GM19043 (cell line): ENCODE measurements at regions not wholly inside any gene's neighbourhood (a gene's known extent, or its start where the extent isn't known, plus 50 kb on each side); places are given as distances from the start of the nearest gene placed in this dataset.
"Not testable (repeated sequence)": the region's sequence is repeated elsewhere in the genome, so short reads cannot be mapped to it uniquely, and the experiment has no call there.

ENCODE experiments used
- ATAC-seq: cut with Tn5 transposase; IDR thresholded peaks from one replicate; pipeline ENCODE4 v1.9.1; 2021; ENCODE audit warnings: low read depth; ENCODE audit not compliant: unreplicated experiment

DNA sequence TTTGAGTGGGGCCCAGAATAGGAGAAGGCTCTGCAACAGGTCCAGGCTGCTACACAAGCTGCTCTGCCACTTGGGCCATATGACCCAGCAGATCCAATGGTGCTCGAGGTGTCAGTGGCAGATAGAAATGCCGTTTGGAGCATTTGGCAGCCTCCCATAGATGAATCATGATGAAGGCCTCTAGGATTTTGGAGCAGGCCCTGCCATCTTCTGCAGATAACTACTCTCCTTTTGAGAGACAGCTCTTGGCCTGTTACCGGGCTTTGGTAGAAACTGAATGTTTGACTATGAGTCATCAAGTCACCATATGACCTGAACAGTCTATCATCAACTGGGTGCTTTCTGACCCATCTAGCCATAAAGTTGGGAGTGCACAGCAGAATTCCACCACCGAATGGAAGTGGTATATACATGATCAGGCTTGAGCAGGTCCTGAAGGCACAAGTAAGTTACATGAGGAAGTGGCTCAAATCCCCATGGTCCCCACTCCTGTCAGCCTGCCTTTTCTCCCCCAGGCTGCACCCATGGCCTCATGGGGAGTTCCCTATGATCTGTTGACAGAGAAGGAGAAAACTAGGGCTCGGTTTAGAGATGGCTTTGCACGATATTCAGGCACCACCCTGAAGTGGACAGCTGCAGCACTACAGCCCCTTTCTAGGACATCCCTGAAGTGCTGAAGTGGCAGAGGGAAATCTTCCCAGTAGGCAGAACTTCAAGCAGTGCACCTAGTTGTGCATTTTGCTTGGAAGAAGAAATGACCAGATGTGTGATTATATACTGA, 971.4 kb downstream of the MCTP2 start:
- ATAC-seq, result no peak

DNA sequence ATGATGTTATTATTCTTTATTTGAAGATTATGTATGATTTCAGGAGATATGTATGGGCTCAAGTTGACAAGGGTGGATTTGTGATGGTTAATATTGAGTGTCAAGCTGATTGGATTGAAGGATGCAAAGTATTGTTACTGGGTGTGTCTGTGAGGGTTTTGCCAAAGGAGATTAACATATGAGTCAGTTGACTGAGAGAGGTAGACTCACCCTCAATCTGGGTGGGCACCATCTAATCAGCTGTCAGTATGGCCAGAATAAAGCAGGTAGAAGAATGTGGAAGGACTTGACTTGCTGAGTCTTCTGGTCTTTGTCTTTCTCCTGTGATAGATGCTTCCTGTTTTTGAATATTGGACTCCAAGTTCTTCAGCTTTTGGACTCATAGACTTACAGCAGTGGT, 973.7 kb downstream of the MCTP2 start:
- no peak for ATAC-seq

DNA sequence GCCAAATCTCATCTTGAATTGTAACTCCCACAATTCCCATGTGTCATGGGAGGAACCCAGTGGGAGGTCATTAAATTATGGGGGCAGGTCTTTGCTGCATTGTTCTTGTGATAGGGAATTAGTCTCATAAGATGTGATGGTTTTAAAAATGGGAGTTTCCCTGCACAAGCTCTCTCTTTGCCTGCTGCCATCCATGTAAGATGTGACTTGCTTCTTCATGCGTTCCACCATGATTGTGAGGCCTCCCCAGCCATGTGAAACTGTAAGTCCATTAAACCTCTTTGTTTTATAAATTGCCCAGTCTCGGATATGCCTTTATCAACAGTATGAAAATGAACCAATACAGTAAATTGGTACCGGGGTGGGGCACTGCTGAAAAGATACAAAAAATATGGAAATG, 974.5 kb downstream of the MCTP2 start:
- not testable (repeated sequence) for ATAC-seq

- no peak for ATAC-seq
Observed at GRCh38 chr15:95208071-95208470, 976.7 kb downstream of the MCTP2 start.

GRCh38 chr15:95208988-95209387, 977.6 kb downstream of the MCTP2 start:
- ATAC-seq, result no peak

GRCh38 chr15:95210436-95210981, 979.1 kb downstream of the MCTP2 start:
- no peak for ATAC-seq

DNA sequence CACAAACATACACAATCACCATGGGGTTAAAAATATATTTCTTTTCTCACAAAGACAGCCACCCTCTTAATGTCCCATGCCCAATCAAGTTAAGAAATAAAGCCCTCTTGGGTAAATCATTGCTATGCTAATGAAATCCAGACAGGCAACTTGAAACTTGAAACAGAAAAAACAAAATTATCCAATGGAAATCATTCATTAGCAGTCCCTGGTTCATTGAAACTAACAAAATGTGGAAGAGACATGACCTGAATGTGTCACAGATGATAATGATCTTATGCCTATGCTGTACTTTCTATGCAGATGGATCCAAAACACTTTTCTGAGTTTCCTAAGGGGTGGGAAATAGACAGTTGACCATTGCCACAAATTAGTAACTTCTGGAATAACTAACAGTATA, 983.7 kb downstream of the MCTP2 start:
- no peak for ATAC-seq

- no peak for ATAC-seq
Observed at GRCh38 chr15:95226835-95227234, 995.5 kb downstream of the MCTP2 start.

- ATAC-seq, result no peak
Observed at GRCh38 chr15:95227235-95227634, 995.9 kb downstream of the MCTP2 start.

DNA sequence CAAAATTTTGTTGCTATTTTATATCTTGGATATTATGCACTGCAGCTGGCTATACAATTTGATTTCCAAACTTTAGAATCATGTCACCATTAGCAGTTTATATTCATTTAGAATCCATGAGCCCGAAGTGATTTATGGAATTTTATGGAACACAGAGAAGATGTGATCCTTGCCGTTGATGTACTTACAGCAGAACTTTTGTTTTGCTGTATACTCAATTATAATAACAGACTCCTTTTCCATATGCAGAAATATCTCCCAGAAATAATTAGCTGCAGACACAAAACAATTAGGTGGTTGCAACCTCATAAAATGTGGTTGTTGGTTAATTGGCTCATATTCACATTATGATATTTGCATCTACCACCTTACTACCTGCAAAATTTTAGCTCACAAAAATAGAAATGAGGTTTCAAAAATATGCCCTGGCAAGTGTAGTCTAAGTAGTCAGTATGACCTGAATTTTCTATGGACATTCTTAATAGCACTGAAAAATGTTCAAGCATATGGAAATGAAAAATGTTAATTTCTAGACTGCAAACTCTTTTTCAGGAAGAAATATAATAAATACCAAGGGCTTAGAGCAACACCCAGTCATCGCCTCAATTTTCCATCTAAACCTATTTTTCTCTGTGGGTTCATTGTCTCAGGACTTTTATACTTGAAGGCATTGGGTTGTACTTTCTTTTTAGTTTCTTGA, 997.6 kb downstream of the MCTP2 start:
- no peak for ATAC-seq

GRCh38 chr15:95235033-95235432, 1003.7 kb downstream of the MCTP2 start:
- no peak for ATAC-seq

DNA sequence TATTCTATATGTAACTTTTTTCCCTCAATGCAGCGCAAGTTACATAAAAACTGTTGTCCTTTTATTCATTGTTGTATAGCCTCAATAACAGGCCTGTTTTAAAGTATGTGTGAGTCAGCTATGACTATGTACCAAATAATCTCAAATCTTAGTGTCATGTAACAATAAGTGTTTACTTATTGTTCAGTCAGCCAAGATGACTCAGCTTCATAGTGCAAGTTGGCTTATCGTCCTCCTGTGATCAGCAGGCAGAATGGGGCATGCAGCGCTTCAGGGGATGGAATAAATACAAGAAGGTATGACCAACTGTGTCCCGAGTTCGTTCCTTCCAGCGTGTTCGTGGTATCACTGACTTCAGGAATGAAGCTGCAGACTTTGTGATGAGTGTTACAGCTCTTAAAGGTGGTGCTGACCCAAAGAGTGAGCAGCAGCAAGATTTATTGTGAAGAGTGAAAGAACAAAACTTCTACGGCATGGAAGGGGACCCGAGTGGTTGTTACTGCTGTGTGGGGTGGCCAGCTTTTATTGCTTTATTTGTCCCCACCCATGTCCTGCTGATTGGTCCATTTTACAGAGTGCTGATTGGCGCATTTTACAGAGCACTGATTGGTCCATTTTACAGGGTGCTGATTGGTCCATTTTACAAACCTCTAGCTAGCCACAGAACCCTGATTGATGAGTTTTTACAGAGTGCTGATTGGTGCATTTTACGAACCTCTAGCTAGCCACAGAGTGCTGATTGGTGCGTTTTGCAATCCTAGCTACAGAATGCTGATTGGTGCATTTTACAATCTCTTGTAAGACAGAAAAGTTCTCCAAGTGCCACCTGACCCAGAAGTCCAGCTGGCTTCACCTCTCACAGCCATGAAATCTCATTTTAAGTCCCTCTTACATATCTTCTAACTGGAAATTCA, 1016.0 kb downstream of the MCTP2 start:
- ATAC-seq, result no peak

DNA sequence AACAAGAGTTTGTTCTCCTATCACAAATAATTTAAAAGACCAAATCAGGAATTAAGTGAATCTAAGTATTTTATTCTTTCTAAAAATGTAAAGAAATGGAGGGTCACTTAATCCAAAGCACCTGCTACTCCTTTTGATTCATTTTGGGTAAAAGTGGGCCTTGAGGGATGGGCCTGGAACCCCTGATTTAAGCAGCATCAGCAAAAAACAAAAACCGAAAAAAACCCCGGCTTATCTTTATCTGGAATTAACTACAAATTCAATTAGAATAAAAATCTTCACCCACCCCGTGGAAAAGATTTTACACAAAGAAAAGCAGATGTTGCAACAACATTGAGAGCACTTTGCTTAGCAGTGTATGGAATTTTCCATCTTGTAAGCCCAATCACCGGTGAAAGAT, 1018.2 kb downstream of the MCTP2 start:
- ATAC-seq, result no peak

- no peak for ATAC-seq
Observed at GRCh38 chr15:95252404-95252803, 1021.0 kb downstream of the MCTP2 start.

- ATAC-seq, result no peak
Observed at GRCh38 chr15:95254263-95254662, 1022.9 kb downstream of the MCTP2 start.

DNA sequence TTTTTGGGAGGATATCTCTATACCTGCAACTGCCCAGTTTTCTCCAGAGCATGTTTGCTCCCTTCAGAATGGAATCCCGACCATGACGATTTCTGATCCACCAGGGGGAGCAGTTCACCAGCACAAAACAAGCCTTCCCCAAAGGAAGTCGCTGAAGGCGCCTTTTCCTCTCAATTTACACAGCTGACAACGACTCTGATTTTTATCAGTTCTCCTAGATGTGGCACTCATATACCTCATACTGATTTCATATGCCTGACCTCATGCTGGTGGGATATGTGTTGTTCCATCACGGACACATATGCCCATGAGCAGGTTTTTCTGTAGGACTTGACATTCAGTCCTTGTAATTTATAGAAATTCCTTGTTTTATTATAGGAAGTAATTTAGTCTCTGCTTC, 1028.2 kb downstream of the MCTP2 start:
- peak; percentile 81 for ATAC-seq

DNA sequence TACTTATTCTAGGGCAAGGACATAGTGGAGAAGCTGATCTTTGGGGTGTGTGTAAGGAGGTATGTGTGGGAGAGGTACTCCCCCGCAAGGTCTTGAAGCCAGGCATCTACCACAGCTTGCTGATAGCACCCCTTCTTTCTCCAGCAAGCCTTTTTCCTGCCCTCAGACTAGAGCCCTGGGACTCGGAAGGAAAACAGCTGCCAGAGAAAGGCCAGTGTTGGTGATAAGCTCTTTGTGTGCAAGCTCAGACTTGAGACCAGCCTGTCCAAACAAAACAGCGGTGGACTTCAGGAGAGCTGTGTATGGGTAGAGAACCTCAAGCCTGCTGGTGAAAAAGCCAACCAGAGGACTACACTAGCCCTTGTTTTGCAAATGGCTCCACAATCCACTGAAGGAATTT, 1028.6 kb downstream of the MCTP2 start:
- peak; percentile 18 for ATAC-seq

- no peak for ATAC-seq
Observed at GRCh38 chr15:95260856-95261255, 1029.5 kb downstream of the MCTP2 start.

DNA sequence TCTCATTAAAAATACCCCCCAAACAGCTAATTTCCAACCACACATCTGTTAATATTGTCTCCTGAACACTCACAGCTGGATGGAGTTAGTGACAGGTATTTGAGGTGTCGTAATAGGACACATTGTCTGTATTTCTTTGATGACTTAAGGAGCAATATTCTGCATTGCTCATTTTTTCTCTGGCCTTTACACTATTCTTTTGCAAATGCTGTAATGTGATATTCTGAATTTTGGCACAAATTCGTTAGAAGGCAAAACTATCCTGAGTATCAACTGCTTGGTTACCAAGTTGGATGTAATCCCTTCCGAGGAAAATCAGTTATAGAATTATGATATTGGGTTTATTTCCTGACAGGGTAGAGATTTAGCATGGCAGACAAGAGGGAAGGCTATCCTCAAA, 1030.2 kb downstream of the MCTP2 start:
- no peak for ATAC-seq

GRCh38 chr15:95261968-95262367, 1030.6 kb downstream of the MCTP2 start:
- no peak for ATAC-seq
